BE2C (cell line): ENCODE measurements at regions not wholly inside any gene's neighbourhood (a gene's known extent, or its start where the extent isn't known, plus 50 kb on each side); places are given as distances from the start of the nearest gene placed in this dataset.

Experiments used
- DNase-seq: peaks from one replicate; pipeline ENCODE4 v3.0.0-alpha.2; 2020
- H3K27me3 ChIP-seq: fragments of 250-450 bp; sonication (Bioruptor Pico); 2 replicates; pipeline ENCODE4 v1.5.1; 2020; ENCODE audit warnings: mild to moderate bottlenecking
- H3K36me3 ChIP-seq: fragments of 250-450 bp; sonication (Bioruptor Pico); 2 replicates; pipeline ENCODE4 v1.5.1; 2020; ENCODE audit warnings: mild to moderate bottlenecking
- H3K4me1 ChIP-seq: fragments of 250-450 bp; sonication (Bioruptor Pico); 2 replicates; pipeline ENCODE4 v1.5.1; 2020
- H3K4me3 ChIP-seq: 2 replicates; pipeline ENCODE4 v1.5.1; 2011; ENCODE audit warnings: low read depth, low read length
- H3K9me3 ChIP-seq: fragments of 250-450 bp; sonication (Bioruptor Pico); 2 replicates; pipeline ENCODE4 v1.5.1; 2020
- CTCF ChIP-seq: IDR thresholded peaks from 2 replicates; pipeline ENCODE4 v1.5.1; 2012; ENCODE audit warnings: mild to moderate bottlenecking, low read depth, low read length

GRCh38 chr2:15835991-15836688 lies 104.2 kb upstream of the MYCN start:
- Histone ChIP-seq H3K4me3 (no peak overlapping the region), H3K27me3 (no peaks in the 10 kb centered on the region), H3K9me3 (no peaks in the 10 kb centered on the region), H3K4me1 (no peaks in the 10 kb centered on the region), H3K36me3 (no peaks in the 10 kb centered on the region)
- no peak for TF ChIP-seq CTCF
- no peak for DNase-seq

DNA sequence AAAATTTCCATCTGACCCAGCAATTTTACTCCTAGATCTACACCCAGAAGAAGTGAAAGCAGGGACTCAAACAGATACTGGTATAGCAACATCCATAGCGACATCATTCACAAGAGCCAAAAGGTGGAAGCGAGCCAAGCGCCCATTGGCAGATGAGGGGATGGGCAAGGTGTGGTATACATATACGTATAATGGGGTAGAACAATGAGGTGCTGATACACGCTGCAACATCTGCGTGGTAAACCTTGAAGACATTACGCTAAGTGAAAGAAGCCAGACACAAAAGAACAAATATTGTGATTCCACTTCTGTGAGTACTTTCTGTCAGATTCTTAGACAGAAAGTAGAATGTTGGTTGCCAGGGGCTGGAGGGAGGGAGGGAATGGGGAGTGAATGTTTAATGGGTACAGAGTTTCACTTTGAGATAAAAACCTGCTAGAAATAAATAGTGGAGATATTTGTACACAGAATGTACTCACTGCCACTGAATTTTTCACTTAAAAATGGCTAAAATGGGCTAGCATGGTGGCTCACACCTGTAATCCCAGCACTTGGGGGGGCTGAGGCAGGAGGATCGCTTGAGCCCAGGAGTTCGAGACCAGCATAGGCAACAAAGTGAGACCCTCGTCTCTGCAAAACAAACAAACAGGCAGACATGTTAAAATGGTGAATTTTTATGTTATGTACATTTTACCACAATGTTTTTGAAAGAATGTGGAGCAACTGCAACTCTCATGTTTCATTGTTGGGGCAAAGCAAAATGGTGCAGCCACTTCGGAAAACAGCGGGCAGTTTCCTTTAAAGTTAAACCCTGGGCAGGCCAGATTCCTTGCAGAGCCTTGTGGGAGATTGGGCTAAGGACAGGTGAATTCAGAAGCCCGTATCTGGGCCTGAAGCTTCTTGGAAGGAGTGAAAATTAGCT lies 103.4 kb upstream of the MYCN start:
- TF ChIP-seq CTCF, result no peak
- H3K4me1 ChIP-seq, result no peaks in the 10 kb centered on the region
- H3K9me3 ChIP-seq, result no peaks in the 10 kb centered on the region
- H3K27me3 ChIP-seq, result no peaks in the 10 kb centered on the region
- H3K4me3 ChIP-seq, result no peak overlapping the region
- no peak for DNase-seq
- H3K36me3 ChIP-seq, result no peaks in the 10 kb centered on the region

DNA sequence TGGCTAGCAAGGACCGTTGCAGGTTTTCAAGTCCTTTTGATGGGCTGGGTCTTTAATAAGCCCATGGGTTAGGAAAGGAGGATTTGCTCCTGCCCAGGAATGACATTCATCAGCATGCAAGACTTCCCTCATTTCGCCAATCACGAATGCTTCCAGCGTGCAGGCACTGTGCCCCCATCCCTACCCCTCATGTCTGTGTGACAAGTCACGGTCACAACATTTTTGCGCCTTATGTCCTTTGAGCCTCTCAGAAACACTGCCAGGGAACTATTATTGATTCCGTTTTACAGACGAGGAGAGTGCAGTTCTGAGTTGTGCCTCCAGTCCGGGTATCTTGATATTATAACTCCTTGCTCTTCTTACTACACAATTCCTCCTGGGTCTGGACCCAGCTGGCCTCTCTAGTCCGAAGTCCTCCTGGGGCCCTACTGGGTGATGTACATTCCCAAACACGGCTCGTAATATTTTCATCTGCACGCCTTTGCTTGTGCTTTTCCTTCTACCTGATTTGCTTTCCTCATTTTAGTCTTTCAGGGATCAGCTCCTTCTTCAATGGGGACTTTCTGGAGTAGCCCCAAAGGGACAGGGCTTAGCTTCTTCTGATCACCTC lies 101.8 kb upstream of the MYCN start:
- Histone ChIP-seq H3K36me3 (no peaks in the 10 kb centered on the region), H3K4me3 (no peak overlapping the region), H3K27me3 (no peaks in the 10 kb centered on the region), H3K4me1 (peaks cover 8% of the 10 kb centered on the region), H3K9me3 (no peaks in the 10 kb centered on the region)
- DNase-seq, result no peak
- TF ChIP-seq CTCF, result no peak

- TF ChIP-seq CTCF, result no peak
- peaks cover 8% of the 10 kb centered on the region for H3K4me1 ChIP-seq
These were observed 100.8 kb upstream of the MYCN start for GRCh38 chr2:15839426-15840124.

GRCh38 chr2:15840148-15840547 lies 100.2 kb upstream of the MYCN start:
- no peaks in the 10 kb centered on the region for H3K36me3 ChIP-seq
- H3K27me3 ChIP-seq, result no peaks in the 10 kb centered on the region
- DNase-seq, result no peak
- H3K4me1 ChIP-seq, result peaks cover 8% of the 10 kb centered on the region
- no peak overlapping the region for H3K4me3 ChIP-seq
- TF ChIP-seq CTCF, result no peak
- no peaks in the 10 kb centered on the region for H3K9me3 ChIP-seq

More at GRCh38 chr2:15839426-15840124, 100.8 kb upstream of the MYCN start:
- no peaks in the 10 kb centered on the region for H3K36me3 ChIP-seq
- H3K9me3 ChIP-seq, result no peaks in the 10 kb centered on the region
- no peak for DNase-seq
- H3K4me3 ChIP-seq, result no peak overlapping the region
- H3K27me3 ChIP-seq, result no peaks in the 10 kb centered on the region
